AG04449 (cell line): ENCODE measurements at regions not wholly inside any gene's neighbourhood (a gene's known extent, or its start where the extent isn't known, plus 50 kb on each side); places are given as distances from the start of the nearest gene placed in this dataset.

Experiments
- CTCF ChIA-PET: fragments of 350-600 bp; formaldehyde crosslinking; extraction: SDS; loops from one replicate; lab custom pipeline; 2021; ENCODE audit warnings: antibody characterized with exemption; lab: Yijun Ruan, JAX
- POLR2A ChIA-PET: fragments of 400-600, 350-600 bp; formaldehyde crosslinking; extraction: SDS; loops from one replicate; lab custom pipeline; 2020; ENCODE audit warnings: antibody characterized with exemption, inconsistent platforms; lab: Yijun Ruan, JAX
- DNase-seq: peaks from one replicate; pipeline ENCODE4 v3.0.0-alpha.2; 2010; ENCODE audit warnings: low read depth, low spot score
- H3K4me3 ChIP-seq: 2 replicates; pipeline ENCODE4 v1.5.1; 2011; ENCODE audit warnings: low read depth, mild to moderate bottlenecking, control low read depth, low read length
- CTCF ChIP-seq: IDR thresholded peaks from one replicate; pipeline ENCODE4 v1.5.1; 2011; ENCODE audit warnings: mild to moderate bottlenecking, moderate library complexity, low read length, control low read depth, inconsistent platforms; ENCODE audit not compliant: insufficient read depth; ENCODE audit errors: missing control alignments

DNA sequence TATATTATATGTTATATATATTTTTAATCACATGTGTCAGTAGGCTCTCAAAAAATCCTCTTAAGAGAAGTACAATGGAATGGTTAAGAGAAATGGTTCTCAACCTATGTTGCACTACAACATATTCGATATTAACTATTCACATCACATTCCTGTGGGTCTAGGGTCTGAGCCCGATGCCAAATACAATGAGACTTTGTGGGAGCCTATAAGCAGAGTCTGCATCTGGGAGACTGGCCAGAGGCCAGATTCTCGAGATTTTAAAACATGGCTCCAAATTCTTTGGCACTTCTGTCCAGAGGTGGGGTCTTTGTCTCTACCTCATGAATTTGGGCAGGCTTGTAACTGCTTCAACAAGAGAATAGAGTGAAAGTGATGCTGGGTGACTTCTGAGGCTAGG lies 79.4 kb upstream of the NBEA start:
- POLR2A ChIA-PET, result no interaction called here
- TF ChIP-seq CTCF, result no peak
- CTCF ChIA-PET, result no interaction called here
- no peak overlapping the region for H3K4me3 ChIP-seq
- no peak for DNase-seq

DNA sequence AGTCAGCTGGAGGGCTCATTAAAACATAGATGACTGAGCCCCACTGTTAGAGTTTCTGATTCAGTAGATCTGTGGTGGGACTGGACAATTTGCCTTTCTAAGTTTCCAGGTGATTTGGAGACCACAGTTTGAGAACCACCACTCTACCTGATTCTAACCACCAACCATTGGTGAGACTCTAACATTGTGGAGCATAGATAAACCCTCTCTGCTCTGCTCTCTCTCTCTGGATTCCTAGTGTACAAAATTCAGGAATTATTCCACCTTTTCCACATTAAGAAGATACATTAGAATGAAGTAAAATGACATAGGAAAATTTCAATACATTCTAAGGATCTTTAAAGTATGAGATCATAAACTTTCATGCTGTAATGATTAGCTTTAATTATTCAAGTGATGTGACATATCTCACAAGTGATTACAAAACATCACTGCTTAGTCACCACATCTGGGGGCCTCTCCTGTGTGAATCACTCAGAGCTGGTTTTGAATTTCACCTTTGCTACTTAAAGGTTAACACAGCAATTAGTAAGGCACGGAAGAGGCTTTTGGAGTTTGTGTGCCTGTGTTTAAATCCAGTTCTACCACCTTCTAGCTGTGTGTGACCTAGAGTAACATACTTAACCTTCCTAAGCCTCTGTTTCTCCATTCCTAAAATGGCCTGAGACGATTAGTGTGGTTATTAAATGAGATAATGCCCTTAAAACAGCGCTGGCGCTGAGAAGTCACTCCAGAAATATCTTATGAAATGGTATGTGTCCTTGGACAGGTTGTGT lies 78.5 kb upstream of the NBEA start:
- no peak overlapping the region for H3K4me3 ChIP-seq
- DNase-seq, result peak; percentile 40
- ChIA-PET POLR2A (no interaction called here), CTCF (no interaction called here)
- TF ChIP-seq CTCF, result no peak

DNA sequence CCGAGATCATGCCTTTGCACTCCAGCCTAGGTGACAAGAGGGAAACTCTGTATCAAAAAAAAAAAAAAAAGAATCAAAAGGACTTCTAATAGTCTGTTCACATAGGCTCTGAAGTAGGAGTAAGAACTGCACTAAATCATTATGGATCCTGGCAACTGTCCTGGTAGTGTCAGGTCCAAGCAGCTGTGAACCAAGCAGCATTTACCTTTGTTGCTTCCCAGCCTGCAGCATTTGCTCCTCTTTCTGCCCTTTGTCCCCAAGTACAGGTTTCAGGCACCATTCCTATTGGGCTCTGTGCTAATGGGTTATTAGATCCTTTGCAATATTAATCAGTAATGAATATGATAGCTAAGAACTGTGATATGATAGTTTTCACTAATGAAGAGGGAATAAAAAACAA lies 77.4 kb upstream of the NBEA start:
- no peak overlapping the region for H3K4me3 ChIP-seq
- TF ChIP-seq CTCF, result no peak
- POLR2A ChIA-PET, result interaction anchor here (0.7 kb wide), 1 partner anchor 916 kb away, joined by 9 read pairs; no protein-coding TSS in a partner anchor
- CTCF ChIA-PET, result no interaction called here
- no peak for DNase-seq

GRCh38 chr13:34867590-34867989 lies 74.5 kb upstream of the NBEA start:
- no peak for TF ChIP-seq CTCF
- no peak overlapping the region for H3K4me3 ChIP-seq
- ChIA-PET POLR2A (no interaction called here), CTCF (no interaction called here)
- peak; percentile 5 for DNase-seq

- DNase-seq, result no peak
- TF ChIP-seq CTCF, result no peak
- POLR2A ChIA-PET, result no interaction called here
- no peak overlapping the region for H3K4me3 ChIP-seq
- CTCF ChIA-PET, result no interaction called here
Observed at GRCh38 chr13:34868733-34869132, 73.3 kb upstream of the NBEA start.

DNA sequence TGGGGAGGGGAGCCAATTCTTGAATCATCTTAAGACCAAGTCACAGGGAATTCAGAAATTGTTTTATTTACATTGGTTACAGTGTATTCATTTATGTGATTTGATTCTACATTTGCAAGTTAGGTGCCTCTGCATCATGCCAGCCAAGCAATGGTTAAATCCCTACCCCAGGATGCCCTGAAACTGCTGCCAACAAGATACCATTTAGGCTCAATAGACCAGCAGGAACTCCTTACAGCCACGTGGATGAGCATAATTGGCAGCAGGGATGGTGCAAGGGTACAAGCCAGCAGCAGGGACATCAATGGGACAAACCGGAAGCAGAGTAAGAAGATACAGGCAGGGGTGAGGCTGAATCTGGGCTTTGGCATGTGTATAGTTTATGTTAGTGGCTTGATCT lies 72.4 kb upstream of the NBEA start:
- ChIA-PET POLR2A (no interaction called here), CTCF (no interaction called here)
- no peak for DNase-seq
- no peak for TF ChIP-seq CTCF
- H3K4me3 ChIP-seq, result no peak overlapping the region
